HepG2 (cell line): ENCODE measurements at regions not wholly inside any gene's neighbourhood (a gene's known extent, or its start where the extent isn't known, plus 50 kb on each side); places are given as distances from the start of the nearest gene placed in this dataset.

Experiments
- ATAC-seq: fragments of 200-7000 bp; cut with Tn5 transposase; 3 replicates; pipeline ENCODE4 v1.9.1; 2020; ENCODE audit warnings: mild to moderate bottlenecking, moderate library complexity
- BruUV-seq: library from RNA; stranded (reverse); fragments of 400-500 nt; replicated peaks from 2 replicates; lab custom pipeline; 2021; lab: Mats Ljungman, UMichigan
- CTCF ChIA-PET: fragments of 300-600 bp; formaldehyde crosslinking; extraction: SDS; loops from one replicate; lab custom pipeline; 2021; ENCODE audit warnings: low total read pairs, inconsistent platforms, low intra/inter-chr PET ratio; lab: Yijun Ruan, JAX
- POLR2A ChIA-PET: fragments of 350-600 bp; sonication (Branson Sonifier 250); formaldehyde crosslinking; loops from one replicate; lab custom pipeline; 2020; ENCODE audit warnings: antibody characterized with exemption, inconsistent platforms; lab: Yijun Ruan, JAX
- DNase-seq: peaks from one replicate; pipeline ENCODE4 v3.0.0-alpha.2; 2015; ENCODE audit warnings: low spot score
- FAIRE-seq: peaks from 3 replicates; lab custom pipeline; 2011; peaks lifted over from hg19 to GRCh38; lab: Jason Lieb, UNC
- H2AFZ ChIP-seq: one replicate; pipeline ENCODE4 v1.6.1; 2011; ENCODE audit warnings: low read length, inconsistent platforms
- H3K27ac ChIP-seq: fragments of 300-600 bp; 3 replicates; pipeline ENCODE4 v1.8.0; 2011; ENCODE audit warnings: mixed run types, mild to moderate bottlenecking, mixed read lengths, low read length, inconsistent platforms; ENCODE audit not compliant: insufficient read depth; ENCODE audit errors: extremely low read length
- H3K27me3 ChIP-seq, 2 experiments: fragments of 200-600 bp in 1 of 2; 2 replicates in 1 of 2; 3 replicates in 1 of 2; pipeline versions ENCODE4 v1.6.0 to v1.8.0; 2011; ENCODE audit warnings: low read length in 2 of 2, mild to moderate bottlenecking in 2 of 2, moderate library complexity in 2 of 2, inconsistent platforms in 1 of 2; ENCODE audit not compliant: insufficient read depth in 2 of 2, control insufficient read depth in 1 of 2
- H3K36me3 ChIP-seq, 2 experiments: fragments of 200-600 bp in 1 of 2; replicated peaks in 1 of 2; 2 replicates in 1 of 2; 3 replicates in 1 of 2; pipeline versions ENCODE4 v1.5.1 to v1.8.0; 2011; ENCODE audit warnings: low read length in 2 of 2, inconsistent platforms in 1 of 2; ENCODE audit not compliant: insufficient read depth in 2 of 2, control insufficient read depth in 1 of 2
- H3K4me1 ChIP-seq: 2 replicates; pipeline ENCODE4 v1.5.1; 2012; ENCODE audit warnings: low read length, inconsistent platforms; ENCODE audit not compliant: insufficient read depth
- H3K4me2 ChIP-seq: 2 replicates; pipeline ENCODE4 v1.6.0; 2011; ENCODE audit warnings: low read depth, low read length, inconsistent platforms
- H3K4me3 ChIP-seq, 3 experiments: fragments of 200-600 bp in 1 of 3; sonication (generic), shearing (Covaris generic) in 1 of 3; replicated peaks in 1 of 3; 2 replicates each; pipeline ENCODE4 v1.5.1; 2011 to 2016; ENCODE audit warnings: low read length in 3 of 3, inconsistent platforms in 2 of 3, low read depth in 2 of 3, mild to moderate bottlenecking in 2 of 3, control low read depth in 1 of 3, mixed read lengths in 1 of 3; ENCODE audit not compliant: insufficient read depth in 1 of 3
- H3K79me2 ChIP-seq: one replicate; pipeline ENCODE4 v1.6.1; 2011; ENCODE audit warnings: low read length, inconsistent platforms; ENCODE audit not compliant: insufficient read depth
- H3K9ac ChIP-seq: 2 replicates; pipeline ENCODE4 v1.6.0; 2011; ENCODE audit warnings: mild to moderate bottlenecking, low read depth, low read length, inconsistent platforms; ENCODE audit not compliant: insufficient read depth
- H3K9me3 ChIP-seq: 2 replicates; pipeline ENCODE4 v1.5.1; 2012; ENCODE audit warnings: mild to moderate bottlenecking, low read length
- H4K20me1 ChIP-seq: 2 replicates; pipeline ENCODE4 v1.6.0; 2011; ENCODE audit warnings: inconsistent platforms, mild to moderate bottlenecking, low read length, moderate library complexity; ENCODE audit not compliant: insufficient read depth
- ATF1 ChIP-seq: IDR thresholded peaks from 2 replicates; pipeline ENCODE4 v1.6.1; 2016; ENCODE audit warnings: mild to moderate bottlenecking, control low read depth
- CREM ChIP-seq, 2 experiments: sonication (generic) in 1 of 2; formaldehyde crosslinking in 1 of 2; IDR thresholded peaks; 2 replicates each; pipeline versions ENCODE4 v1.4.0 to v1.6.1; 2016 to 2020; ENCODE audit warnings: antibody characterized with exemption in 1 of 2, mild to moderate bottlenecking in 1 of 2, missing genetic modification reagents in 1 of 2
- EHMT2 ChIP-seq: fragments of 200-600 bp; sonication (generic); IDR thresholded peaks from 2 replicates; pipeline ENCODE4 v1.7.0; 2017; ENCODE audit warnings: antibody characterized with exemption, low read depth, low read length, borderline replicate concordance
- HDAC1 ChIP-seq: sonication (generic); formaldehyde crosslinking; IDR thresholded peaks from 2 replicates; pipeline ENCODE4 v1.5.1; 2020; ENCODE audit warnings: mild to moderate bottlenecking, missing genetic modification reagents
- KLF15 ChIP-seq: sonication (generic); formaldehyde crosslinking; IDR thresholded peaks from 2 replicates; pipeline ENCODE4 v1.8.1; 2023; ENCODE audit warnings: borderline replicate concordance, mild to moderate bottlenecking, inconsistent platforms, missing genetic modification reagents, mixed read lengths
- KLF6 ChIP-seq: IDR thresholded peaks from 2 replicates; pipeline ENCODE4 v1.8.0; 2016; ENCODE audit warnings: missing biosample characterization, missing genetic modification reagents
- RAD21 ChIP-seq: fragments of 450-650 bp; formaldehyde crosslinking; IDR thresholded peaks from 2 replicates; pipeline ENCODE4 v1.5.0; 2020; ENCODE audit warnings: mild to moderate bottlenecking
- RAD51 ChIP-seq: fragments of 450-650 bp; IDR thresholded peaks from 2 replicates; pipeline ENCODE4 v1.6.1; 2016; ENCODE audit warnings: borderline replicate concordance
- TAF1 ChIP-seq: sonication (generic); formaldehyde crosslinking; IDR thresholded peaks from 2 replicates; pipeline ENCODE4 v1.4.0; 2020; ENCODE audit warnings: missing genetic modification reagents
- ZNF101 ChIP-seq: sonication (generic); formaldehyde crosslinking; IDR thresholded peaks from 2 replicates; pipeline ENCODE4 v1.4.0; 2020; ENCODE audit warnings: mild to moderate bottlenecking, low read depth, missing genetic modification reagents, borderline replicate concordance
- ZNF549 ChIP-seq: sonication (generic); formaldehyde crosslinking; IDR thresholded peaks from 2 replicates; pipeline ENCODE4 v1.5.0; 2020; ENCODE audit warnings: missing genetic modification reagents
- ZNF607 ChIP-seq: sonication (generic); formaldehyde crosslinking; IDR thresholded peaks from 2 replicates; pipeline ENCODE4 v1.5.1; 2020; ENCODE audit warnings: missing genetic modification reagents, mild to moderate bottlenecking, borderline replicate concordance
- WGBS: methylation state at CpG from one replicate; pipeline ENCODE4 v1.1.6; 2017; ENCODE audit warnings: low lambda C conversion rate; 5-methylcytosine and 5-hydroxymethylcytosine counted together
- in situ Hi-C: cut with HindIII; loops from 2 replicates; pipeline ENCODE4 v1.10.0; 2017; ENCODE audit warnings: low pct_unique_long_range_greater_than_20kb; ENCODE audit not compliant: extremely low pct_ligation_motif_present
- intact Hi-C: fragments of 100-400 bp; cut with micrococcal nuclease; formaldehyde crosslinking; loops from one replicate; pipeline ENCODE4 v1.10.0; 2022; ENCODE audit not compliant: unreplicated experiment
- TF ChIP-seq, protein P1 (sequence below): sonication (generic); formaldehyde crosslinking; IDR thresholded peaks from 2 replicates; pipeline ENCODE4 v1.5.0; 2020; ENCODE audit warnings: mild to moderate bottlenecking, missing genetic modification reagents, borderline replicate concordance
- TF ChIP-seq, protein P2 (sequence below): IDR thresholded peaks from 2 replicates; pipeline ENCODE4 v1.6.1; 2016
- TF ChIP-seq, protein P3 (sequence below): sonication (generic); formaldehyde crosslinking; conservative IDR thresholded peaks from 2 replicates; pipeline ENCODE4 v1.5.0; 2020; ENCODE audit warnings: missing genetic modification reagents
- TF ChIP-seq, protein P4 (sequence below): sonication (generic); formaldehyde crosslinking; IDR thresholded peaks from 2 replicates; pipeline ENCODE4 v1.5.0; 2020; ENCODE audit warnings: mild to moderate bottlenecking, missing genetic modification reagents

DNA sequence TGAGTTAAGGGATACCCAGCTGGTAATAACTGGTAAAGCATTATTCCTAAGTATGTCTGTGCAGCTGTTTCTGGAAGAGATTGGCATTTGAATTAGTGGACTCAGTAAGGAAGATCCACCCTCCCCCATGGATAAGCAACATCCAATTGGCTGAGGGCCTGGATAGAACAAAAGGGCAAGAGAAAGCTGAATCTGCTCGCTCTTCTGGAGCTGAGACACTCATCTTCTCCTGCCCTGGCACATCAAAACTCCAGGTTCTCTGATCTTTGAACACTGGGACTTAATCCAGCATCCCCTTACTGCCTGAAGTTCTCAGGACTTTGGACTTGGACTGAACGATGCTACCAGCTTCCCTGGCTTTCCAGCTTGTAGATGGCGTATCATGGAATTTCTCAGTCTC, 63.1 kb upstream of the CNOT2 start (continued):
- TF ChIP-seq ZNF549 (no peak), EHMT2 (no peak), TAF1 (no peak)
- TF ChIP-seq, all 625 proteins: peak for 0

DNA sequence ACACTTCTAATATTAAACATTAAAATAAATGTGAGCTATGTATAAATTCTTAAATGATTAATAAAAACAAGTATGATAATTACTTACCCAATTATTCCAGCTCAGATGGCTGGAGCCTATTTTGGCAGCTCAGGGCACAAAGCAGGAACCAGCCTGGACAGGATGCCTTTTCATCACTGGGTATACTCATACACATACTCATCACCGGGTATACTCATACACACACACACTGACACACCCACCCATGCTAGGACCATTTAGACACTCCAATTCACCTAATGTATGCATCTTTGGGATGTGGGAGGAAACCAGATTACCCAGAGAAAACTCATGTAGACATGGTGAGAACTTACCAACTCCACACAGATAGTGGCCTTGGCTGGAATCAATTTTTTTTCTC, 57.9 kb upstream of the CNOT2 start:
- Histone ChIP-seq H3K4me3 (no peak overlapping the region), H3K27ac (no peak overlapping the region), H3K36me3 (no peaks in the 10 kb centered on the region), H2AFZ (no peak overlapping the region), H3K27me3 (no peaks in the 10 kb centered on the region), H3K79me2 (no peaks in the 10 kb centered on the region), H3K4me2 (no peak overlapping the region), H3K9ac (no peak overlapping the region), H4K20me1 (no peaks in the 10 kb centered on the region), H3K4me1 (no peaks in the 10 kb centered on the region), H3K9me3 (no peaks in the 10 kb centered on the region)
- ATAC-seq (no peak), DNase-seq (no peak), FAIRE-seq (no peak)
- intact Hi-C loops (no loop called here), in situ Hi-C loops (no loop called here)
- ChIA-PET CTCF (no interaction called here), POLR2A (no interaction called here)
- WGBS, result 44% methylated on average over 1 of the region's 1 CpG
- BruUV-seq, result no TSS peak
- TF ChIP-seq RAD21 (CRISPR knock-in tag) (no peak), RAD51 (no peak), KLF6 (CRISPR knock-in tag) (no peak), HDAC1 (CRISPR knock-in tag) (no peak), ZNF607 (CRISPR knock-in tag) (no peak), KLF15 (CRISPR knock-in tag) (no peak), CREM (IDR thresholded peaks at IDR 0.05) (no peak), CREM (CRISPR knock-in tag; IDR thresholded peaks at IDR 0.05) (no peak), ZNF101 (CRISPR knock-in tag) (no peak), ATF1 (no peak)
- TF ChIP-seq, protein P1, sequence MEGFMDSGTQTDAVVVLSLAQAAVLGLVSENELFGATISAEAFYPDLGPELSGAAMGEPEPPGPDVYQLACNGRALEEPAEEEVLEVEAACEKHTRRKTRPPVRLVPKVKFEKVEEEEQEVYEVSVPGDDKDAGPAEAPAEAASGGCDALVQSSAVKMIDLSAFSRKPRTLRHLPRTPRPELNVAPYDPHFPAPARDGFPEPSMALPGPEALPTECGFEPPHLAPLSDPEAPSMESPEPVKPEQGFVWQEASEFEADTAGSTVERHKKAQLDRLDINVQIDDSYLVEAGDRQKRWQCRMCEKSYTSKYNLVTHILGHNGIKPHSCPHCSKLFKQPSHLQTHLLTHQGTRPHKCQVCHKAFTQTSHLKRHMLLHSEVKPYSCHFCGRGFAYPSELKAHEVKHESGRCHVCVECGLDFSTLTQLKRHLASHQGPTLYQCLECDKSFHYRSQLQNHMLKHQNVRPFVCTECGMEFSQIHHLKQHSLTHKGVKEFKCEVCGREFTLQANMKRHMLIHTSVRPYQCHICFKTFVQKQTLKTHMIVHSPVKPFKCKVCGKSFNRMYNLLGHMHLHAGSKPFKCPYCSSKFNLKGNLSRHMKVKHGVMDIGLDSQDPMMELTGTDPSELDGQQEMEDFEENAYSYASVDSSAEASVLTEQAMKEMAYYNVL (CRISPR knock-in tag), result no peak
- TF ChIP-seq, protein P2, sequence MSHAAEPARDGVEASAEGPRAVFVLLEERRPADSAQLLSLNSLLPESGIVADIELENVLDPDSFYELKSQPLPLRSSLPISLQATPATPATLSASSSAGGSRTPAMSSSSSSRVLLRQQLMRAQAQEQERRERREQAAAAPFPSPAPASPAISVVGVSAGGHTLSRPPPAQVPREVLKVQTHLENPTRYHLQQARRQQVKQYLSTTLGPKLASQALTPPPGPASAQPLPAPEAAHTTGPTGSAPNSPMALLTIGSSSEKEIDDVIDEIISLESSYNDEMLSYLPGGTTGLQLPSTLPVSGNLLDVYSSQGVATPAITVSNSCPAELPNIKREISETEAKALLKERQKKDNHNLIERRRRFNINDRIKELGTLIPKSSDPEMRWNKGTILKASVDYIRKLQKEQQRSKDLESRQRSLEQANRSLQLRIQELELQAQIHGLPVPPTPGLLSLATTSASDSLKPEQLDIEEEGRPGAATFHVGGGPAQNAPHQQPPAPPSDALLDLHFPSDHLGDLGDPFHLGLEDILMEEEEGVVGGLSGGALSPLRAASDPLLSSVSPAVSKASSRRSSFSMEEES (CRISPR knock-in tag), result no peak
- TF ChIP-seq, protein P3, sequence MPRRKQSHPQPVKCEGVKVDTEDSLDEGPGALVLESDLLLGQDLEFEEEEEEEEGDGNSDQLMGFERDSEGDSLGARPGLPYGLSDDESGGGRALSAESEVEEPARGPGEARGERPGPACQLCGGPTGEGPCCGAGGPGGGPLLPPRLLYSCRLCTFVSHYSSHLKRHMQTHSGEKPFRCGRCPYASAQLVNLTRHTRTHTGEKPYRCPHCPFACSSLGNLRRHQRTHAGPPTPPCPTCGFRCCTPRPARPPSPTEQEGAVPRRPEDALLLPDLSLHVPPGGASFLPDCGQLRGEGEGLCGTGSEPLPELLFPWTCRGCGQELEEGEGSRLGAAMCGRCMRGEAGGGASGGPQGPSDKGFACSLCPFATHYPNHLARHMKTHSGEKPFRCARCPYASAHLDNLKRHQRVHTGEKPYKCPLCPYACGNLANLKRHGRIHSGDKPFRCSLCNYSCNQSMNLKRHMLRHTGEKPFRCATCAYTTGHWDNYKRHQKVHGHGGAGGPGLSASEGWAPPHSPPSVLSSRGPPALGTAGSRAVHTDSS (CRISPR knock-in tag), result no peak
- TF ChIP-seq, protein P4, sequence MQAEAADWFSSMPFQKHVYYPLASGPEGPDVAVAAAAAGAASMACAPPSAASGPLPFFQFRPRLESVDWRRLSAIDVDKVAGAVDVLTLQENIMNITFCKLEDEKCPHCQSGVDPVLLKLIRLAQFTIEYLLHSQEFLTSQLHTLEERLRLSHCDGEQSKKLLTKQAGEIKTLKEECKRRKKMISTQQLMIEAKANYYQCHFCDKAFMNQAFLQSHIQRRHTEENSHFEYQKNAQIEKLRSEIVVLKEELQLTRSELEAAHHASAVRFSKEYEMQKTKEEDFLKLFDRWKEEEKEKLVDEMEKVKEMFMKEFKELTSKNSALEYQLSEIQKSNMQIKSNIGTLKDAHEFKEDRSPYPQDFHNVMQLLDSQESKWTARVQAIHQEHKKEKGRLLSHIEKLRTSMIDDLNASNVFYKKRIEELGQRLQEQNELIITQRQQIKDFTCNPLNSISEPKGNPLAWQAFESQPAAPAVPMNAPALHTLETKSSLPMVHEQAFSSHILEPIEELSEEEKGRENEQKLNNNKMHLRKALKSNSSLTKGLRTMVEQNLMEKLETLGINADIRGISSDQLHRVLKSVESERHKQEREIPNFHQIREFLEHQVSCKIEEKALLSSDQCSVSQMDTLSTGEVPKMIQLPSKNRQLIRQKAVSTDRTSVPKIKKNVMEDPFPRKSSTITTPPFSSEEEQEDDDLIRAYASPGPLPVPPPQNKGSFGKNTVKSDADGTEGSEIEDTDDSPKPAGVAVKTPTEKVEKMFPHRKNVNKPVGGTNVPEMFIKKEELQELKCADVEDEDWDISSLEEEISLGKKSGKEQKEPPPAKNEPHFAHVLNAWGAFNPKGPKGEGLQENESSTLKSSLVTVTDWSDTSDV (CRISPR knock-in tag), result no peak
